Transverse colon (tissue), 3 donors: ENCODE measurements at regions not wholly inside any gene's neighbourhood (a gene's known extent, or its start where the extent isn't known, plus 50 kb on each side); places are given as distances from the start of the nearest gene placed in this dataset.

Source experiments
- POLR2A ChIP-seq: fragments of 450-650 bp; IDR thresholded peaks from one replicate; pipeline ENCODE4 v1.6.1; 2016; ENCODE audit warnings: antibody characterized with exemption, mild to moderate bottlenecking, moderate library complexity
- TF ChIP-seq, protein P1 (sequence below), 5 experiments: fragments of 200-600 bp in 3 of 5; fragments of 450-650 bp in 2 of 5; sonication (generic) in 3 of 5; IDR thresholded peaks; 1 replicate in 2 of 5; 2 replicates in 3 of 5; pipeline ENCODE4 v1.5.1; 2016 to 2017; ENCODE audit warnings: antibody characterized with exemption in 5 of 5, inconsistent platforms in 3 of 5, mild to moderate bottlenecking in 2 of 5, moderate library complexity in 1 of 5

DNA sequence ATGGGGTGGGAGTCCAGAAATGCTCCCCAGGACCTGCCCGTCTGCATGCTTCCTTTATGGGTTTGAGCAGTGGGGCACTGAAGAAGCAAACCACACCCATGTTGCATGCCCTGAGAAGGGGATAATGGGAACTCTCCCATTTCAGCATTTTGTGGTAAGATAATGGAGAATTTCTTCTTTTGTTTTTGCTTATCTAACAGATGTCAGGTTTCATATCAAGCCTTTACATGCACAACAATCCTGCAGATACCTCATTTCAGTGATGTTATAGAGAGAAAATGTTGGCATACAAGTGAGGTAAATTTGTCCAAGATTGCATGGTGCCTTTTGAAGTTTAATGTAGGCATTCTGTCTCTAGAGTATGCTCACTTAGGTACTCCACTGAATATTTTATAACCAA is 177.0 kb downstream of the ALX1 start:
- TF ChIP-seq, protein P1, sequence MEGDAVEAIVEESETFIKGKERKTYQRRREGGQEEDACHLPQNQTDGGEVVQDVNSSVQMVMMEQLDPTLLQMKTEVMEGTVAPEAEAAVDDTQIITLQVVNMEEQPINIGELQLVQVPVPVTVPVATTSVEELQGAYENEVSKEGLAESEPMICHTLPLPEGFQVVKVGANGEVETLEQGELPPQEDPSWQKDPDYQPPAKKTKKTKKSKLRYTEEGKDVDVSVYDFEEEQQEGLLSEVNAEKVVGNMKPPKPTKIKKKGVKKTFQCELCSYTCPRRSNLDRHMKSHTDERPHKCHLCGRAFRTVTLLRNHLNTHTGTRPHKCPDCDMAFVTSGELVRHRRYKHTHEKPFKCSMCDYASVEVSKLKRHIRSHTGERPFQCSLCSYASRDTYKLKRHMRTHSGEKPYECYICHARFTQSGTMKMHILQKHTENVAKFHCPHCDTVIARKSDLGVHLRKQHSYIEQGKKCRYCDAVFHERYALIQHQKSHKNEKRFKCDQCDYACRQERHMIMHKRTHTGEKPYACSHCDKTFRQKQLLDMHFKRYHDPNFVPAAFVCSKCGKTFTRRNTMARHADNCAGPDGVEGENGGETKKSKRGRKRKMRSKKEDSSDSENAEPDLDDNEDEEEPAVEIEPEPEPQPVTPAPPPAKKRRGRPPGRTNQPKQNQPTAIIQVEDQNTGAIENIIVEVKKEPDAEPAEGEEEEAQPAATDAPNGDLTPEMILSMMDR (IDR thresholded peaks at IDR 0.05), result no peak
- TF ChIP-seq POLR2A, result no peak
